Endothelial cell (in vitro differentiated cells): ENCODE measurements at regions not wholly inside any gene's neighbourhood (a gene's known extent, or its start where the extent isn't known, plus 50 kb on each side); places are given as distances from the start of the nearest gene placed in this dataset.

Experiments
- DNase-seq: peaks from one replicate; pipeline ENCODE4 v3.0.0; 2021; ENCODE audit warnings: low spot score
- H3K27ac Mint-ChIP-seq: one replicate; pipeline ENCODE4 v1.8.0; 2021; ENCODE audit warnings: mixed read lengths, inconsistent platforms; ENCODE audit not compliant: unreplicated experiment
- H3K27me3 Mint-ChIP-seq: one replicate; pipeline ENCODE4 v1.8.0; 2021; ENCODE audit warnings: mild to moderate bottlenecking, moderate library complexity, mixed read lengths, inconsistent platforms; ENCODE audit not compliant: unreplicated experiment
- H3K36me3 Mint-ChIP-seq: one replicate; pipeline ENCODE4 v1.8.0; 2021; ENCODE audit warnings: mild to moderate bottlenecking, low read depth, mixed read lengths, inconsistent platforms; ENCODE audit not compliant: unreplicated experiment
- H3K4me1 Mint-ChIP-seq: one replicate; pipeline ENCODE4 v1.8.0; 2021; ENCODE audit warnings: mild to moderate bottlenecking, mixed read lengths, inconsistent platforms; ENCODE audit not compliant: unreplicated experiment
- H3K4me3 Mint-ChIP-seq: one replicate; pipeline ENCODE4 v1.8.0; 2021; ENCODE audit warnings: mild to moderate bottlenecking, mixed read lengths, inconsistent platforms; ENCODE audit not compliant: unreplicated experiment
- H3K9me3 Mint-ChIP-seq: one replicate; pipeline ENCODE4 v1.8.0; 2021; ENCODE audit warnings: mixed read lengths, inconsistent platforms; ENCODE audit not compliant: unreplicated experiment
- TF ChIP-seq, protein P1 (sequence below): fragments of 200-600 bp; sonication (generic); IDR thresholded peaks from one replicate; pipeline ENCODE4 v1.5.0; 2021; ENCODE audit warnings: antibody characterized with exemption; ENCODE audit not compliant: unreplicated experiment

DNA sequence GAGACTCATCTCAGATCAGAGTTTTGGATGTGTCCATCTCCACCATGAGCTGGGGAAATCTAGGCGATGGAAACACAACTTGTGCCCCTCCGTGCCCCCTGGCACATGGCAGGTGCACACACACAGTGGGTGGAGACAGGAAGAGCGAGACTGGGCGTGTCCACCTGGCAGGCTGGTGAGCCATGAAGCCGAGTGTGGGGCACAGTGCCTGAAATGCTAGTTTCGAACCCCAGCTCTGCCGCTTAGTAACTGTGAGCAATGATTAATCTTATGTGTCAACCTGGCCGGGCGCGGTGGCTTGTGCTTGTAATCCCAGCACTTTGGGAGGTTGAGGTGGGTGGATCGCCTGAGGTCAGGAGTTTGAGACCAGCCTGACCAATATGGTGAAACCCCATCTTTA lies 80.8 kb upstream of the RNU6ATAC start:
- H3K4me1 Mint-ChIP-seq, result no peaks in the 10 kb centered on the region
- H3K27me3 Mint-ChIP-seq, result peaks cover 5% of the 10 kb centered on the region
- TF ChIP-seq, protein P1, sequence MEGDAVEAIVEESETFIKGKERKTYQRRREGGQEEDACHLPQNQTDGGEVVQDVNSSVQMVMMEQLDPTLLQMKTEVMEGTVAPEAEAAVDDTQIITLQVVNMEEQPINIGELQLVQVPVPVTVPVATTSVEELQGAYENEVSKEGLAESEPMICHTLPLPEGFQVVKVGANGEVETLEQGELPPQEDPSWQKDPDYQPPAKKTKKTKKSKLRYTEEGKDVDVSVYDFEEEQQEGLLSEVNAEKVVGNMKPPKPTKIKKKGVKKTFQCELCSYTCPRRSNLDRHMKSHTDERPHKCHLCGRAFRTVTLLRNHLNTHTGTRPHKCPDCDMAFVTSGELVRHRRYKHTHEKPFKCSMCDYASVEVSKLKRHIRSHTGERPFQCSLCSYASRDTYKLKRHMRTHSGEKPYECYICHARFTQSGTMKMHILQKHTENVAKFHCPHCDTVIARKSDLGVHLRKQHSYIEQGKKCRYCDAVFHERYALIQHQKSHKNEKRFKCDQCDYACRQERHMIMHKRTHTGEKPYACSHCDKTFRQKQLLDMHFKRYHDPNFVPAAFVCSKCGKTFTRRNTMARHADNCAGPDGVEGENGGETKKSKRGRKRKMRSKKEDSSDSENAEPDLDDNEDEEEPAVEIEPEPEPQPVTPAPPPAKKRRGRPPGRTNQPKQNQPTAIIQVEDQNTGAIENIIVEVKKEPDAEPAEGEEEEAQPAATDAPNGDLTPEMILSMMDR, result no peak
- no peak overlapping the region for H3K27ac Mint-ChIP-seq
- H3K9me3 Mint-ChIP-seq, result peaks cover 4% of the 10 kb centered on the region
- peaks cover 6% of the 10 kb centered on the region for H3K36me3 Mint-ChIP-seq
- no peak for DNase-seq
- H3K4me3 Mint-ChIP-seq, result no peak overlapping the region

DNA sequence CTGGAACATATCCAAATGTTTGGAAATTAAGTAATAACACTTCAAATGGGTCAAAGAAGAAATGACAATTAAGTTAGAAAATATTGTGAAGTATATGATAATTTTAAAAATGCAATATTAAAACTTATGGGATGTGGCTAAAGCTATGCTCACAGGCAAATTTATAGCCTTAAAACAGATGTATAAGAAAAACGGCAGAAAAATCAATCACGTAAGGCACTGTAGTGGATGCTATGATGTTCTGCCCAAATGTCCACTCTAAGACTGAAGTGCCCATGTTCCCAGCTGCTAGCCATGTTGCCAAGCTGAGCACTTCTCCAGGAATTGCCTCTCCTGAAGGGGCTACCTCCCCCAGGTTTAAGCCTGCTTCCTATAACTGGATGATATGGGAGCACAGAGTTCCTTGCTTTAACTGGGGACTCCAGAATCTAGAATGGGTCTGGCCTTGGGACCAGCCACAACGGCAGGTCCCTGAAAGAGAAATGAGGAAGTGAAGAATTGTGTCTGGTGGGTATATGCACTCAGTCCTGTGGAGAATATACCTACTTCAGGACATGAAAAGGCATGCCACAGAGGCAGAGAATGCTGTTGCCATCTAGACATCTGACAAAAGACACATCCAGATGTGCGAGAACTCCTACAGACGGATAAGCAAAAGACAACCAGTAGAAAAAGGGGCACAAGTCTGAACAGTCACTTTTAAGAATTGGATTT lies 78.2 kb upstream of the RXRA start:
- H3K4me1 Mint-ChIP-seq, result no peaks in the 10 kb centered on the region
- TF ChIP-seq, protein P1, result no peak
- H3K4me3 Mint-ChIP-seq, result no peak overlapping the region
- DNase-seq, result no peak
- H3K36me3 Mint-ChIP-seq, result peaks cover 6% of the 10 kb centered on the region
- no peak overlapping the region for H3K27ac Mint-ChIP-seq
- peaks cover 5% of the 10 kb centered on the region for H3K27me3 Mint-ChIP-seq
- peaks cover 4% of the 10 kb centered on the region for H3K9me3 Mint-ChIP-seq

DNA sequence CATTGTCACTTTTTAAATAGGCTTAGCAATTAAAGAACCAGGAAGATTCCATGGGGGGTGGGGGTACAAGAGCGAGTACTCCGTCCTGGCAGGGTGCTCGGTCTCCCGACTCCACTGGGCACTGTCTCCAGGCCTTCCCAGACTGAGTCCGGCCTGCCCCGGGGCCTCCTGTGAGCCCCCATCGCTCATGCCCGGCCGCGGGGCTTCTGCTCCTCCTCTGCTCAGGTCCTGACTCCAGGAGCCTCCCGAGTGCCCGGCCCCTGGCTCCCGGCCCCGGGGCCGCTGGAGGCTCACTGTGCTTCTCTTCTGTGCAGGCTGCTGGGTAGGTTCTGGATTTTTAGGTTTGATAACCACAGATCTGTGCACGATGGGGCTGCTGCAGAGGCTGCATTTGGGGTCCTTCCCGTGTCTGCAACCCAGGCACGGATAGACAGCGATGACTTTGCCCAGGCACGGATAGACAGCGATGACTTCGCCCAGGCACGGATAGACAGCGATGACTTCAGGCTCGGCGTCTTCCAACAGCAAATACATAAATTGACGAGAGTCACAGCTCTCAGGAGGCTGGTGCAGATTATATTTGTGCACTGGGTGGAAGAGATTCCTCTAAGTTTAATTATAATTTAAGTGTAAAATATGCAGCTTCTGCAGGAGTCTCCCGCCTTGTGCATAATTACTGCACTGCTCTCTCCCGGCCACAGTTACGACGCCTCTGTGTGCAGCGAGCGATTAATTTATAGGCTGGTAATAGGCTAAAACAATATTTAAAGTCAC lies 74.8 kb upstream of the RXRA start:
- no peak overlapping the region for H3K4me3 Mint-ChIP-seq
- H3K4me1 Mint-ChIP-seq, result no peaks in the 10 kb centered on the region
- H3K36me3 Mint-ChIP-seq, result peaks cover 6% of the 10 kb centered on the region

GRCh38 chr9:134252084-134252830 lies 74.0 kb upstream of the RXRA start:
- H3K27me3 Mint-ChIP-seq, result peaks cover 2% of the 10 kb centered on the region
- peaks cover 6% of the 10 kb centered on the region for H3K36me3 Mint-ChIP-seq
- TF ChIP-seq, protein P1, result no peak
- no peak for DNase-seq
- H3K27ac Mint-ChIP-seq, result no peak overlapping the region
- H3K4me1 Mint-ChIP-seq, result no peaks in the 10 kb centered on the region
- no peak overlapping the region for H3K4me3 Mint-ChIP-seq
- no peaks in the 10 kb centered on the region for H3K9me3 Mint-ChIP-seq

More for the DNA sequence above, 74.8 kb upstream of the RXRA start:
- Mint-ChIP-seq H3K9me3 (no peaks in the 10 kb centered on the region), H3K27ac (no peak overlapping the region), H3K27me3 (peaks cover 2% of the 10 kb centered on the region)
- DNase-seq, result no peak
- TF ChIP-seq, protein P1, result no peak
